B cell (primary cell): ENCODE measurements at regions not wholly inside any gene's neighbourhood (a gene's known extent, or its start where the extent isn't known, plus 50 kb on each side); places are given as distances from the start of the nearest gene placed in this dataset.

Experiments
- ATAC-seq: fragments of 200-7000 bp; cut with Tn5 transposase; one replicate; pipeline ENCODE4 v1.10.0; 2021; ENCODE audit warnings: low read depth, mild to moderate bottlenecking, moderate number of reproducible peaks, moderate library complexity
- CTCF ChIA-PET: fragments of 350-600 bp; sonication (Branson Sonifier 250); formaldehyde crosslinking; loops from one replicate; lab custom pipeline; 2021; ENCODE audit warnings: antibody characterized with exemption, inconsistent platforms; lab: Charles Lee
- POLR2A ChIA-PET: fragments of 350-600 bp; sonication (Branson Sonifier 250); formaldehyde crosslinking; loops from one replicate; lab custom pipeline; 2021; ENCODE audit warnings: antibody characterized with exemption; lab: Charles Lee
- DNase-seq: peaks from one replicate; pipeline ENCODE4 v3.0.0; 2013
- H2AFZ ChIP-seq: 2 replicates; pipeline ENCODE4 v1.6.1; 2012; ENCODE audit warnings: mild to moderate bottlenecking, low read depth, low read length; ENCODE audit not compliant: insufficient read depth, poor library complexity, severe bottlenecking
- H3K27ac ChIP-seq, 2 donors: 1 replicate in 1 of 2; 2 replicates in 1 of 2; pipeline ENCODE4 v1.5.1; 2012 to 2013; ENCODE audit warnings: low read length in 2 of 2, mild to moderate bottlenecking in 2 of 2, moderate library complexity in 1 of 2
- H3K27me3 ChIP-seq, 4 experiments: fragments of 200-600 bp in 1 of 4; sonication (generic) in 1 of 4; replicated peaks in 1 of 4; 1 replicate in 2 of 4; 2 replicates in 2 of 4; pipeline versions ENCODE4 v1.6.1 to v1.7.0; 2013 to 2016; ENCODE audit warnings: low read length in 3 of 4, mild to moderate bottlenecking in 2 of 4, mixed read lengths in 1 of 4, moderate library complexity in 1 of 4; ENCODE audit not compliant: insufficient read depth in 4 of 4, control insufficient read depth in 3 of 4; ENCODE audit errors: control extremely low read depth in 1 of 4
- H3K36me3 ChIP-seq, 2 experiments: replicated peaks in 1 of 2; 1 replicate in 1 of 2; 2 replicates in 1 of 2; pipeline versions ENCODE4 v1.6.1 to v1.7.1; 2013; ENCODE audit warnings: low read length in 1 of 2; ENCODE audit not compliant: insufficient read depth in 2 of 2, control insufficient read depth in 1 of 2; ENCODE audit errors: control extremely low read depth in 1 of 2, extremely low read depth in 1 of 2
- H3K4me1 ChIP-seq, 2 donors: fragments of 200-600 bp in 1 of 2; sonication (generic) in 1 of 2; 1 replicate in 1 of 2; 2 replicates in 1 of 2; pipeline versions ENCODE4 v1.5.1 to v1.6.1; 2013 to 2017; ENCODE audit warnings: low read length in 2 of 2; ENCODE audit not compliant: control insufficient read depth in 2 of 2, insufficient read depth in 2 of 2
- H3K4me2 ChIP-seq: replicated peaks from 2 replicates; pipeline ENCODE3; 2012; ENCODE audit warnings: mild to moderate bottlenecking, low read depth, low read length; ENCODE audit not compliant: poor library complexity, severe bottlenecking
- H3K4me3 ChIP-seq, 5 experiments: fragments of 200-600 bp in 1 of 5; sonication (generic) in 1 of 5; 1 replicate in 3 of 5; 2 replicates in 2 of 5; pipeline versions ENCODE4 v1.5.1 to v1.7.0; 2011 to 2016; ENCODE audit warnings: low read length in 4 of 5, mild to moderate bottlenecking in 4 of 5, low read depth in 2 of 5, control low read depth in 1 of 5, moderate library complexity in 1 of 5; ENCODE audit not compliant: insufficient read depth in 1 of 5; ENCODE audit errors: control extremely low read depth in 1 of 5, extremely low read depth in 1 of 5
- H3K79me2 ChIP-seq: fragments of 200-600 bp; sonication (generic); one replicate; pipeline ENCODE4 v1.6.0; 2016; ENCODE audit warnings: low read length; ENCODE audit not compliant: control insufficient read depth, insufficient read depth
- H3K9ac ChIP-seq: fragments of 200-600 bp; sonication (generic); 2 replicates; pipeline ENCODE4 v1.6.1; 2017; ENCODE audit warnings: mild to moderate bottlenecking, low read length, moderate library complexity
- H3K9me3 ChIP-seq, 3 donors: one replicate each; pipeline versions ENCODE4 v1.6.1 to v1.7.1; 2013; ENCODE audit warnings: low read length in 2 of 3; ENCODE audit not compliant: control insufficient read depth in 2 of 3, insufficient read depth in 1 of 3; ENCODE audit errors: control extremely low read depth in 1 of 3
- H4K20me1 ChIP-seq: 2 replicates; pipeline ENCODE4 v1.6.0; 2012; ENCODE audit warnings: mild to moderate bottlenecking, low read length; ENCODE audit not compliant: insufficient read depth, control insufficient read depth, poor library complexity, severe bottlenecking
- H3K27ac Mint-ChIP-seq: one replicate; pipeline ENCODE4 v1.8.0; 2021; ENCODE audit warnings: mixed read lengths
- H3K27me3 Mint-ChIP-seq: one replicate; pipeline ENCODE4 v1.8.0; 2021; ENCODE audit warnings: mixed read lengths
- H3K4me1 Mint-ChIP-seq: one replicate; pipeline ENCODE4 v1.8.0; 2021; ENCODE audit warnings: mixed read lengths
- H3K4me3 Mint-ChIP-seq: one replicate; pipeline ENCODE4 v1.8.0; 2021; ENCODE audit warnings: mixed read lengths
- H3K9me3 Mint-ChIP-seq: one replicate; pipeline ENCODE4 v1.8.0; 2022; ENCODE audit warnings: mixed read lengths; ENCODE audit not compliant: insufficient read depth
- CTCF ChIP-seq: fragments of 200-600 bp; IDR thresholded peaks from one replicate; pipeline ENCODE4 v1.8.0; 2022; ENCODE audit warnings: antibody characterized with exemption, mild to moderate bottlenecking
- EZH2 ChIP-seq: IDR thresholded peaks from 2 replicates; pipeline ENCODE4 v1.6.1; 2012; ENCODE audit warnings: borderline replicate concordance, low read depth, mild to moderate bottlenecking, moderate library complexity, low read length; ENCODE audit not compliant: insufficient read depth, poor library complexity, severe bottlenecking
- WGBS: methylation state at CpG from one replicate; pipeline ENCODE4 v1.1.5; 2013; ENCODE audit warnings: missing lambda C conversion rate; ENCODE audit not compliant: insufficient coverage; 5-methylcytosine and 5-hydroxymethylcytosine counted together
- intact Hi-C: fragments of 100-400 bp; cut with micrococcal nuclease; formaldehyde crosslinking; loops from one replicate; pipeline ENCODE4 v1.10.0; 2022

- Mint-ChIP-seq H3K27ac (no peak overlapping the region), H3K4me1 (peaks cover 10% of the 10 kb centered on the region)
Observed at GRCh38 chr9:8155706-8156105, 356.1 kb upstream of the DMAC1 start.

GRCh38 chr9:8143677-8144076, 344.1 kb upstream of the DMAC1 start:
- intact Hi-C loops: no loop called here
- no peak overlapping the region for H3K27ac Mint-ChIP-seq

More at GRCh38 chr9:8155706-8156105, 356.1 kb upstream of the DMAC1 start:
- no peak overlapping the region for H2AFZ ChIP-seq
- WGBS: 100% methylated on average over 2 of the region's 5 CpGs
- no peak overlapping the region for H3K4me2 ChIP-seq
- H3K27me3 ChIP-seq: no peaks in the 10 kb centered on the region
- peaks cover 0 to 7% of the 10 kb centered on the region in 2 donors for H3K4me1 ChIP-seq
- no peak overlapping the region for H3K4me3 ChIP-seq
- intact Hi-C loops: no loop called here
- TF ChIP-seq CTCF (no peak), EZH2 (no peak)
- H3K4me3 Mint-ChIP-seq: no peak overlapping the region
- CTCF ChIA-PET: interaction anchor here (1.0 kb wide), 1 partner anchor 310 kb away, joined by 3 read pairs; no protein-coding TSS in a partner anchor
- no peaks in the 10 kb centered on the region for H4K20me1 ChIP-seq
- no peak overlapping the region for H3K27ac ChIP-seq
- H3K9ac ChIP-seq: no peak overlapping the region
- peaks cover 6% of the 10 kb centered on the region for H3K9me3 Mint-ChIP-seq
- H3K36me3 ChIP-seq: no peaks in the 10 kb centered on the region
- DNase-seq (no peak), ATAC-seq (no peak)
- POLR2A ChIA-PET: no interaction called here
- H3K9me3 ChIP-seq: no peaks in the 10 kb centered on the region
- H3K79me2 ChIP-seq: no peaks in the 10 kb centered on the region
- no peaks in the 10 kb centered on the region for H3K27me3 Mint-ChIP-seq

More at GRCh38 chr9:8143677-8144076, 344.1 kb upstream of the DMAC1 start:
- H4K20me1 ChIP-seq: no peaks in the 10 kb centered on the region
- 70% methylated on average over 2 of the region's 3 CpGs for WGBS
- no peaks in the 10 kb centered on the region for H3K9me3 Mint-ChIP-seq
- H3K27me3 ChIP-seq: no peaks in the 10 kb centered on the region
- H3K79me2 ChIP-seq: no peaks in the 10 kb centered on the region
- H3K4me1 Mint-ChIP-seq: no peaks in the 10 kb centered on the region
- TF ChIP-seq EZH2 (no peak), CTCF (no peak)
- H2AFZ ChIP-seq: no peak overlapping the region
- no peak overlapping the region for H3K9ac ChIP-seq
- H3K4me2 ChIP-seq: no peak overlapping the region
- no peak for DNase-seq
- no peaks in the 10 kb centered on the region for H3K4me1 ChIP-seq
- no peaks in the 10 kb centered on the region for H3K36me3 ChIP-seq
- no peak overlapping the region for H3K4me3 ChIP-seq
- peaks cover 0 to 8% (median 0%) of the 10 kb centered on the region in 3 donors for H3K9me3 ChIP-seq
- no peak for ATAC-seq
- POLR2A ChIA-PET: no interaction called here
- CTCF ChIA-PET: no interaction called here
- H3K27ac ChIP-seq: no peak overlapping the region
- no peak overlapping the region for H3K4me3 Mint-ChIP-seq
- H3K27me3 Mint-ChIP-seq: peaks cover 5% of the 10 kb centered on the region
